ENCODE measurements at regions not wholly inside any gene's neighbourhood (a gene's known extent, or its start where the extent isn't known, plus 50 kb on each side); places are given as distances from the start of the nearest gene placed in this dataset.

DNA sequence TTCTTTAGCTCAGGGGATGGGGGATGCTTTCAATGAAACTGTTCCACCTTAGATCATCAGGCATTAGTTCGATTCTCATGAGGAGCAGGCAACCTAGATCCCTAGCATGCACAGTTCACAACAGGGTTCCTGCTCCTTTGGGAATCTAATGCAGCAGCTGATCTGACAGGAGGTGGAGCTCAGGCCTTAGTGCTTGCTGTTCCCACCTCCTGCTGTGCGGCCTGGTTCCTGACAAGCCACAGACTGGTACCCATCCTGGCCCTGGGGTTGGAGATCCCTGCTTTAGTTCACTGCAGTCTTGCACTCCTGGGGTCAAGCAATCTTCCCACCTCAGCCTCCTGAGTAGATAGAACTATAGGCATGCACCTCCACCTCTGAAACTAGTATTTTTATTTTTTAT lies 1369.8 kb upstream of the NUDT12 start:
- H3K27ac ChIP-seq (ENCODE audit: insufficient read length, low read depth, low read length) = no peak overlapping the region
- H2BK120ac ChIP-seq (ENCODE audit: low read depth, low read length, poor library complexity, severe bottlenecking) = no peak overlapping the region
- no peak overlapping the region for H4K8ac ChIP-seq (replicated peaks; ENCODE audit: insufficient read length, low read depth, low read length)
- H3K4me1 ChIP-seq (ENCODE audit: insufficient read depth, low read length) = no peaks in the 10 kb centered on the region
- no peak overlapping the region for H3K18ac ChIP-seq (ENCODE audit: insufficient read length, low read depth, low read length)
- Mint-ChIP-seq H3K27ac (no peak overlapping the region), H3K9me3 (no peaks in the 10 kb centered on the region; a peak in 2 of 5 replicates), H3K4me1 (peaks cover 0 to 4% of the 10 kb centered on the region in 2 experiments; a peak in 2 of 4 replicates), H3K36me3 (ENCODE audit: insufficient read depth in 1 of 3, low read depth in 3 of 3) (no peaks in the 10 kb centered on the region), H3K27me3 (ENCODE audit: low read depth) (no peaks in the 10 kb centered on the region), H3K4me3 (no peak overlapping the region)
- no peak overlapping the region for H2BK15ac ChIP-seq (ENCODE audit: low read depth, low read length)
- H3K23ac ChIP-seq (ENCODE audit: insufficient read length, low read depth, low read length) = no peak overlapping the region
- H4K5ac ChIP-seq (ENCODE audit: insufficient read length, low read depth, low read length) = no peak overlapping the region
- no peak overlapping the region for H3K4me2 ChIP-seq (ENCODE audit: insufficient read depth, insufficient read length, low read length)
- no peak overlapping the region for H2BK5ac ChIP-seq (ENCODE audit: insufficient read length, low read length)
- no CpG with 5 or more reads among the region's 2 CpGs for WGBS (ENCODE audit: extremely low coverage, insufficient read length, low lambda C conversion rate)
- H3K56ac ChIP-seq (ENCODE audit: insufficient read length, low read depth, low read length) = no peak overlapping the region
- no peak overlapping the region for H2BK12ac ChIP-seq (ENCODE audit: insufficient read length, low read depth, low read length)
- H3T11ph ChIP-seq (ENCODE audit: low read length) = no peak overlapping the region
- no peak overlapping the region for H2AFZ ChIP-seq (ENCODE audit: low read length)
- no peaks in the 10 kb centered on the region for H3K79me1 ChIP-seq (ENCODE audit: insufficient read depth, low read depth, low read length, poor library complexity, severe bottlenecking)
- no peak overlapping the region for H2BK20ac ChIP-seq (ENCODE audit: low read depth, low read length, poor library complexity, severe bottlenecking)
- H3K79me2 ChIP-seq (ENCODE audit: insufficient read depth, low read length) = no peaks in the 10 kb centered on the region
- peak; percentile 38 for DNase-seq
- no peaks in the 10 kb centered on the region for H3K23me2 ChIP-seq (ENCODE audit: insufficient read length, low read depth, low read length, poor library complexity, severe bottlenecking)
- H4K91ac ChIP-seq (ENCODE audit: insufficient read length, low read depth, low read length) = no peak overlapping the region
- no peak overlapping the region for H3K9ac ChIP-seq (ENCODE audit: extremely low read depth, insufficient read length, low read length)
- H4K20me1 ChIP-seq (ENCODE audit: control insufficient read depth, insufficient read depth, insufficient read length) = no peaks in the 10 kb centered on the region
- H3K9me3 ChIP-seq (ENCODE audit: control insufficient read depth, low read depth, low read length) = no peaks in the 10 kb centered on the region
- H3K27me3 ChIP-seq (ENCODE audit: insufficient read depth, low read length) = no peaks in the 10 kb centered on the region
- H2AK5ac ChIP-seq (ENCODE audit: insufficient read length, low read length) = no peak overlapping the region
- H3K4ac ChIP-seq (ENCODE audit: low read depth, low read length) = no peak overlapping the region
- no peak overlapping the region for H3K14ac ChIP-seq (ENCODE audit: insufficient read depth, low read length)
- TF ChIP-seq, protein P1, sequence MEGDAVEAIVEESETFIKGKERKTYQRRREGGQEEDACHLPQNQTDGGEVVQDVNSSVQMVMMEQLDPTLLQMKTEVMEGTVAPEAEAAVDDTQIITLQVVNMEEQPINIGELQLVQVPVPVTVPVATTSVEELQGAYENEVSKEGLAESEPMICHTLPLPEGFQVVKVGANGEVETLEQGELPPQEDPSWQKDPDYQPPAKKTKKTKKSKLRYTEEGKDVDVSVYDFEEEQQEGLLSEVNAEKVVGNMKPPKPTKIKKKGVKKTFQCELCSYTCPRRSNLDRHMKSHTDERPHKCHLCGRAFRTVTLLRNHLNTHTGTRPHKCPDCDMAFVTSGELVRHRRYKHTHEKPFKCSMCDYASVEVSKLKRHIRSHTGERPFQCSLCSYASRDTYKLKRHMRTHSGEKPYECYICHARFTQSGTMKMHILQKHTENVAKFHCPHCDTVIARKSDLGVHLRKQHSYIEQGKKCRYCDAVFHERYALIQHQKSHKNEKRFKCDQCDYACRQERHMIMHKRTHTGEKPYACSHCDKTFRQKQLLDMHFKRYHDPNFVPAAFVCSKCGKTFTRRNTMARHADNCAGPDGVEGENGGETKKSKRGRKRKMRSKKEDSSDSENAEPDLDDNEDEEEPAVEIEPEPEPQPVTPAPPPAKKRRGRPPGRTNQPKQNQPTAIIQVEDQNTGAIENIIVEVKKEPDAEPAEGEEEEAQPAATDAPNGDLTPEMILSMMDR (conservative IDR thresholded peaks at IDR 0.05) = no peak
